K562 (cell line): ENCODE measurements at regions not wholly inside any gene's neighbourhood (a gene's known extent, or its start where the extent isn't known, plus 50 kb on each side); places are given as distances from the start of the nearest gene placed in this dataset.

ENCODE experiments used
- CCAR2 ChIP-seq: fragments of 200-400 bp; formaldehyde crosslinking; IDR thresholded peaks from 2 replicates; pipeline ENCODE4 v1.6.1; 2017; ENCODE audit warnings: mild to moderate bottlenecking, low read depth, low read length
- CTCFL ChIP-seq: IDR thresholded peaks from 2 replicates; pipeline ENCODE4 v1.6.1; 2011; ENCODE audit warnings: borderline replicate concordance, low read depth, mild to moderate bottlenecking, moderate library complexity, low read length; ENCODE audit not compliant: insufficient read depth, poor library complexity, severe bottlenecking
- CXXC5 ChIP-seq: fragments of 250-450 bp; sonication (Bioruptor Pico); IDR thresholded peaks from 2 replicates; pipeline ENCODE4 v1.8.0; 2022; ENCODE audit warnings: inconsistent platforms, mild to moderate bottlenecking, moderate library complexity
- DEAF1 ChIP-seq: fragments of 450-650 bp; formaldehyde crosslinking; IDR thresholded peaks from 2 replicates; pipeline ENCODE4 v1.4.0; 2020; ENCODE audit warnings: mild to moderate bottlenecking, moderate library complexity
- E2F1 ChIP-seq: sonication (generic); formaldehyde crosslinking; IDR thresholded peaks from 2 replicates; pipeline ENCODE4 v1.8.1; 2023; ENCODE audit warnings: mild to moderate bottlenecking, missing genetic modification reagents, moderate library complexity
- E2F3 ChIP-seq: fragments of 250-450 bp; sonication (Bioruptor Pico); IDR thresholded peaks from 2 replicates; pipeline ENCODE4 v1.4.0; 2020; ENCODE audit warnings: mild to moderate bottlenecking
- EP400 ChIP-seq: fragments of 450-650 bp; IDR thresholded peaks from 2 replicates; pipeline ENCODE4 v1.6.1; 2017; ENCODE audit warnings: antibody characterized with exemption, mild to moderate bottlenecking, moderate library complexity
- ERF ChIP-seq: fragments of 450-650 bp; formaldehyde crosslinking; IDR thresholded peaks from 2 replicates; pipeline ENCODE4 v1.4.0; 2020; ENCODE audit warnings: mild to moderate bottlenecking, mixed read lengths
- FOSL1 ChIP-seq: fragments of 200-800 bp; sonication (Bioruptor generic); conservative IDR thresholded peaks from 2 replicates; pipeline ENCODE4 v1.6.1; 2016; ENCODE audit warnings: missing genetic modification characterization, missing compliant biosample characterization
- MAZ ChIP-seq, 2 experiments: fragments of 450-650 bp in 1 of 2; sonication (generic) in 1 of 2; formaldehyde crosslinking; IDR thresholded peaks in 1 of 2; conservative IDR thresholded peaks in 1 of 2; 2 replicates each; pipeline versions ENCODE4 v1.4.0 to v1.5.0; 2020; ENCODE audit warnings: mild to moderate bottlenecking in 1 of 2, missing genetic modification reagents in 1 of 2
- MNT ChIP-seq, 2 experiments: fragments of 450-650 bp; conservative IDR thresholded peaks; 2 replicates each; pipeline ENCODE4 v1.6.1; 2017; ENCODE audit warnings: mild to moderate bottlenecking in 2 of 2, moderate library complexity in 2 of 2
- MYBL2 ChIP-seq, 2 experiments: fragments of 450-650 bp in 1 of 2; sonication (generic) in 1 of 2; formaldehyde crosslinking in 1 of 2; IDR thresholded peaks; 2 replicates each; pipeline versions ENCODE4 v1.6.1 to v1.8.1; 2017 to 2022; ENCODE audit warnings: borderline replicate concordance in 1 of 2, inconsistent platforms in 1 of 2, low read depth in 1 of 2, mild to moderate bottlenecking in 1 of 2, missing genetic modification reagents in 1 of 2, moderate library complexity in 1 of 2
- NFRKB ChIP-seq: fragments of 450-650 bp; IDR thresholded peaks from 2 replicates; pipeline ENCODE4 v1.6.1; 2016; ENCODE audit warnings: low read depth
- NR2F6 ChIP-seq: fragments of 450-650 bp; formaldehyde crosslinking; IDR thresholded peaks from 2 replicates; pipeline ENCODE4 v1.4.0; 2020; ENCODE audit warnings: mild to moderate bottlenecking
- POLR2AphosphoS2 ChIP-seq: IDR thresholded peaks from 2 replicates; pipeline ENCODE4 v1.6.1; 2012; ENCODE audit warnings: low read length, improper control_type of control experiment
- RFX5 ChIP-seq: IDR thresholded peaks from 2 replicates; pipeline ENCODE4 v1.6.1; 2011; ENCODE audit warnings: low read depth, mild to moderate bottlenecking, improper control_type of control experiment, low read length
- ZC3H4 ChIP-seq: sonication (generic); formaldehyde crosslinking; IDR thresholded peaks from 2 replicates; pipeline ENCODE4 v1.9.0; 2021; ENCODE audit warnings: missing genetic modification reagents, borderline replicate concordance
- ZNF280B ChIP-seq: fragments of 250-450 bp; sonication (Bioruptor Pico); IDR thresholded peaks from 2 replicates; pipeline ENCODE4 v1.5.1; 2021; ENCODE audit warnings: mild to moderate bottlenecking
- ZNF75A ChIP-seq: fragments of 450-650 bp; formaldehyde crosslinking; IDR thresholded peaks from 2 replicates; pipeline ENCODE4 v1.4.0; 2020; ENCODE audit warnings: mild to moderate bottlenecking

DNA sequence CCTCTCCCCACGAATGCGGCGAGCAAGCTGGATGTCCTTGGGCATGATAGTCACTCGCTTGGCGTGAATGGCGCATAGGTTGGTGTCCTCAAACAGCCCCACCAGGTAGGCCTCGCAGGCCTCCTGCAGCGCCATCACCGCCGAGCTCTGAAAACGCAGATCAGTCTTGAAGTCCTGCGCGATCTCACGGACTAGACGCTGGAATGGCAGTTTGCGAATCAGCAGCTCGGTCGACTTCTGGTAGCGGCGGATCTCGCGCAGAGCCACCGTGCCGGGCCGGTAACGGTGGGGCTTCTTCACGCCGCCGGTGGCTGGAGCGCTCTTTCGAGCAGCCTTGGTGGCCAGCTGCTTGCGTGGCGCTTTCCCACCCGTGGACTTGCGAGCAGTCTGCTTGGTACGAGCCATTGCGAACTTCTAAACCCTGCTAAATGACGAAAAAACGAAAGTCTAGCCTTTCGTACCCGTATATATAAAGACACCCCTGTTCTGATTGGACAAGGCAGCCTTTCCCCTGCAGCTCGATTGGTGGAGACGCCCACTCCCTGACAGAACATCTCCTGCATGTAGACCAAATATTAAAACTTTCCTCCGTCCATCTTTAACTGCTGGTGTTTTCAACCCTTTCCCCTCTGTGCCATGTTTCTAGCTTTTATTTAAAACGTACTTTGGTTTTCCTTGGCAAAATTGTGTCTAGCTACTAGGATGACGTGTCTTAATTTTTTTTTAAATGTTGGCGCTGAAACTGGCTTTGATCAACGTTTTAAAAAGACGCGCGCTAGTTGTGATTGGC, 109.8 kb downstream of the HFE start (continued):
- TF ChIP-seq MYBL2 (IDR thresholded peaks at IDR 0.05; ENCODE audit: low read depth) (peak; percentile 86), MYBL2 (CRISPR knock-in tag; IDR thresholded peaks at IDR 0.05; ENCODE audit: borderline replicate concordance) (no peak), CTCFL (no peak), ERF (CRISPR knock-in tag) (no peak; the same call in 1 of the 2 replicates), CXXC5 (CRISPR knock-in tag) (peak; percentile 61), NR2F6 (CRISPR knock-in tag) (no peak), EP400 (peak; percentile 47), ZNF280B (CRISPR knock-in tag) (no peak), POLR2AphosphoS2 (no peak; the same call in none of the 2 replicates), NFRKB (peak; percentile 34; the same call in 1 of the 2 replicates), E2F3 (no peak), CCAR2 (no peak), ZC3H4 (CRISPR knock-in tag) (peak; percentile 100), DEAF1 (CRISPR knock-in tag) (0 out of 2 replicates have a peak, but pooled peaks have one; percentile 40), ZNF75A (no peak), E2F1 (CRISPR knock-in tag) (peak; percentile 49; the same call in 1 of the 2 replicates), MNT (conservative IDR thresholded peaks at IDR 0.05) (peak; percentile 18 to 64; a peak in 2 of 4 replicates), MAZ (CRISPR knock-in tag; conservative IDR thresholded peaks at IDR 0.05 in 1 of 2, IDR thresholded peaks at IDR 0.05 in 1 of 2) (peak; percentile 31 to 86; a peak in 3 of 4 replicates), RFX5 (peak; percentile 18; the same call in 1 of the 2 replicates), FOSL1 (no peak)
